Brain microvascular endothelial cell (primary cell): ENCODE measurements at regions not wholly inside any gene's neighbourhood (a gene's known extent, or its start where the extent isn't known, plus 50 kb on each side); places are given as distances from the start of the nearest gene placed in this dataset.

Source experiments
- DNase-seq: peaks from one replicate; pipeline ENCODE4 v3.0.0-alpha.2; 2020
- H3K27ac ChIP-seq: fragments of 250-450 bp; sonication (Bioruptor Pico); 2 replicates; pipeline ENCODE4 v1.5.1; 2020; ENCODE audit warnings: mild to moderate bottlenecking, moderate library complexity
- H3K27me3 ChIP-seq: fragments of 250-450 bp; sonication (Bioruptor Pico); replicated peaks from 2 replicates; pipeline ENCODE4 v1.5.1; 2020; ENCODE audit warnings: mild to moderate bottlenecking
- H3K36me3 ChIP-seq: fragments of 250-450 bp; sonication (Bioruptor Pico); replicated peaks from 2 replicates; pipeline ENCODE4 v1.5.1; 2020; ENCODE audit warnings: mild to moderate bottlenecking
- H3K4me3 ChIP-seq: 2 replicates; pipeline ENCODE4 v1.5.1; 2011; ENCODE audit warnings: low read depth, mild to moderate bottlenecking, control low read depth, low read length, moderate library complexity
- CTCF ChIP-seq: IDR thresholded peaks from 2 replicates; pipeline ENCODE4 v1.5.1; 2011; ENCODE audit warnings: low read depth, mild to moderate bottlenecking, moderate library complexity, low read length, control low read depth, inconsistent platforms; ENCODE audit errors: missing control alignments
- in situ Hi-C: cut with HindIII; loops from 2 replicates; pipeline ENCODE4 v1.10.0; 2017; ENCODE audit warnings: low sequenced_read_pairs, low pct_ligation_motif_present

- Histone ChIP-seq H3K36me3 (no peaks in the 10 kb centered on the region), H3K27me3 (no peaks in the 10 kb centered on the region), H3K4me3 (no peak overlapping the region), H3K27ac (no peak overlapping the region)
- TF ChIP-seq CTCF, result no peak
- no peak for DNase-seq
- in situ Hi-C loops, result no loop called here
These were observed 247.7 kb downstream of the NSUN3 start for GRCh38 chr3:94310341-94311135.

- no peaks in the 10 kb centered on the region for H3K27me3 ChIP-seq
- no peak for TF ChIP-seq CTCF
- no peak overlapping the region for H3K4me3 ChIP-seq
- H3K36me3 ChIP-seq, result no peaks in the 10 kb centered on the region
- in situ Hi-C loops, result no loop called here
- DNase-seq, result no peak
- H3K27ac ChIP-seq, result no peak overlapping the region
These were observed 248.8 kb downstream of the NSUN3 start for GRCh38 chr3:94311651-94312050.

GRCh38 chr3:94314218-94314883 is 251.5 kb downstream of the NSUN3 start:
- no peak for TF ChIP-seq CTCF
- in situ Hi-C loops, result no loop called here
- H3K27ac ChIP-seq, result no peak overlapping the region
- H3K4me3 ChIP-seq, result no peak overlapping the region
- no peaks in the 10 kb centered on the region for H3K27me3 ChIP-seq
- H3K36me3 ChIP-seq, result no peaks in the 10 kb centered on the region
- no peak for DNase-seq

- H3K36me3 ChIP-seq, result no peaks in the 10 kb centered on the region
- no peaks in the 10 kb centered on the region for H3K27me3 ChIP-seq
- no peak for TF ChIP-seq CTCF
- in situ Hi-C loops, result no loop called here
- no peak overlapping the region for H3K27ac ChIP-seq
- DNase-seq, result no peak
- no peak overlapping the region for H3K4me3 ChIP-seq
These were observed 254.2 kb downstream of the NSUN3 start for GRCh38 chr3:94317017-94317416.

GRCh38 chr3:94323596-94323995 is 260.7 kb downstream of the NSUN3 start:
- no peak for DNase-seq
- H3K36me3 ChIP-seq, result no peaks in the 10 kb centered on the region
- TF ChIP-seq CTCF, result no peak
- no peak overlapping the region for H3K27ac ChIP-seq
- H3K27me3 ChIP-seq, result no peaks in the 10 kb centered on the region
- in situ Hi-C loops, result no loop called here
- no peak overlapping the region for H3K4me3 ChIP-seq
